ENCODE measurements at regions not wholly inside any gene's neighbourhood (a gene's known extent, or its start where the extent isn't known, plus 50 kb on each side); places are given as distances from the start of the nearest gene placed in this dataset.
"Not testable (repeated sequence)": the region's sequence is repeated elsewhere in the genome, so short reads cannot be mapped to it uniquely, and the experiment has no call there.

DNA sequence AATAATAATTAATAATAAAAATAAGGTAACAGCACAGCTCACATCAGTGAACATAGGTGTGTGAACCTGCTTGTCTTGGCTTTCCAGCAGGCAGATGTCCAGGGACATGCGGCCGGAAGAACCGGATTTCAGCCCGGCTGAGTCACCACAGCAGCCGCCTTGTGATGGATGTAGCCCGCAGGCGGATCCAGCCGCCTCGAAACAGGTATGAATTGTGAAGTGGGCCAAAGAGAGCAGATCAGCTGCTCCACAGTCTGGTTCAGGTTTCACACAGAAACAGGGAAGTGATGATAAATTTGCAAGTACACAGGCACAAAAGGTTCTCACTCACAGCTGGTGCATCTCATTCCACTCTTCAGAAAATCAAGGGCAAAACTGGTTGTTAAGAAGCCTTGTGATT is 55.1 kb downstream of the ID4 start:
- no peak for DNase-seq (ENCODE audit: low read depth)
- TF ChIP-seq, protein P1, sequence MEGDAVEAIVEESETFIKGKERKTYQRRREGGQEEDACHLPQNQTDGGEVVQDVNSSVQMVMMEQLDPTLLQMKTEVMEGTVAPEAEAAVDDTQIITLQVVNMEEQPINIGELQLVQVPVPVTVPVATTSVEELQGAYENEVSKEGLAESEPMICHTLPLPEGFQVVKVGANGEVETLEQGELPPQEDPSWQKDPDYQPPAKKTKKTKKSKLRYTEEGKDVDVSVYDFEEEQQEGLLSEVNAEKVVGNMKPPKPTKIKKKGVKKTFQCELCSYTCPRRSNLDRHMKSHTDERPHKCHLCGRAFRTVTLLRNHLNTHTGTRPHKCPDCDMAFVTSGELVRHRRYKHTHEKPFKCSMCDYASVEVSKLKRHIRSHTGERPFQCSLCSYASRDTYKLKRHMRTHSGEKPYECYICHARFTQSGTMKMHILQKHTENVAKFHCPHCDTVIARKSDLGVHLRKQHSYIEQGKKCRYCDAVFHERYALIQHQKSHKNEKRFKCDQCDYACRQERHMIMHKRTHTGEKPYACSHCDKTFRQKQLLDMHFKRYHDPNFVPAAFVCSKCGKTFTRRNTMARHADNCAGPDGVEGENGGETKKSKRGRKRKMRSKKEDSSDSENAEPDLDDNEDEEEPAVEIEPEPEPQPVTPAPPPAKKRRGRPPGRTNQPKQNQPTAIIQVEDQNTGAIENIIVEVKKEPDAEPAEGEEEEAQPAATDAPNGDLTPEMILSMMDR (IDR thresholded peaks at IDR 0.05; ENCODE audit: low read depth, low read length, missing control alignments) = no peak
- in situ Hi-C loops (cut with HindIII; ENCODE audit: low sequenced_read_pairs) = no loop called here
- H3K4me3 ChIP-seq (ENCODE audit: low read depth, low read length) = no peak overlapping the region

DNA sequence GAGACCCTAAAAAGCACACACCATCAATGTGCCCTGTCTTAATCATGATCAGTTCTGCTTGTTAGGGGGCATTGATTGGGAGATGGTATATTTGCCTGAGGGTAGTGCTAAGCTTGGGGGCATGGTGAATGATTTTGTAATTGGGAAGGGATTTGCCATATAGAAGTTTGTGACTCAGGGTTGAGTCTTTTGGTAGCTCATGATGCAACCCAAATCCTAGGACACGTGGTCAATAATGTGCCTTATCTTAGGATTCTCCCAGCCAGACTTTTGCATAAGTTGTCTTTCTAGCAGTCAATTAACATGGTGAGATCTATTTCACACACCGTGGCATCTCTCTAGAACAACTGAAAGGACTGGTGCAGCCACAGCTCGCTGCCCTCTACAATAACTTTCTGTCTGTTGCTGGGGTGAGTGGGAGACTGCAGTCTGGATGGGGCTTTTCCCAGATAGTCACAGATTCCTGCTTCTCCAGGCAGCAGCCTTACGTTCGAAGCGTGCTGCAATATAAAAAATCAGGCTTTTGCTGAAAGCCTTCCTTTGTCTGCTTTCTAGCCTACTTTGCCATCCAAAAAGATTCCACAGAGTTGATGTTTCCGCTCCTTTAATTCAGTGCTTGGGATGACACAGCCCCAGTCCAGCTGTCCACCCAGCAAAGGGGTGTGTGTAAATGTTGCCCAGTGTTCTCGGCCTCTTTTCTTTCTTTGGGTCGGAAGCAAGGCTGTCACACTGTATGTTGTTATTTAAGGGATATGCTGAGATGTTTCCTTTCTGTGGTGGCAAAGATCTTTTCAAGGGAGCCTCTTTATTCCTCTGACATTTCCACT is 58.9 kb downstream of the ID4 start:
- in situ Hi-C loops (cut with HindIII; ENCODE audit: low sequenced_read_pairs) = no loop called here
- DNase-seq (ENCODE audit: low read depth) = no peak
- no peak overlapping the region for H3K4me3 ChIP-seq (ENCODE audit: low read depth, low read length)
- TF ChIP-seq, protein P1 (IDR thresholded peaks at IDR 0.05; ENCODE audit: low read depth, low read length, missing control alignments) = no peak

DNA sequence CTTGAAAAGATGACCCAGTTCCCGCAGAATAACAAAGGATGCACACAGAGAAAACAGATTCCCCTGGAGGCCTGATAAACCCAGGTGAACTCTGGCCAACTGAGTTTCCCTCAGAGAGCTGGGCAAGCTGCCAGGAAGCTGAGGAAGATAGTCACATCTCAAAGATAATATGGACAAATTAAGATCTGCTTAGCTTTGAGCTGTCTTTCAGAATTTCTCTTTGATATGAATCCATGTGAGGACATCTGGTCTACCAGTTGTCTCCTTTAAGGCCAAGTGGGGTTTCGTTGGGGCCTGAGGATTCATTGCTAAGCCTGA is 59.5 kb downstream of the ID4 start:
- TF ChIP-seq, protein P1 (IDR thresholded peaks at IDR 0.05; ENCODE audit: low read depth, low read length, missing control alignments) = no peak
- H3K4me3 ChIP-seq (ENCODE audit: low read depth, low read length) = no peak overlapping the region
- in situ Hi-C loops (cut with HindIII; ENCODE audit: low sequenced_read_pairs) = no loop called here
- DNase-seq (ENCODE audit: low read depth) = no peak

DNA sequence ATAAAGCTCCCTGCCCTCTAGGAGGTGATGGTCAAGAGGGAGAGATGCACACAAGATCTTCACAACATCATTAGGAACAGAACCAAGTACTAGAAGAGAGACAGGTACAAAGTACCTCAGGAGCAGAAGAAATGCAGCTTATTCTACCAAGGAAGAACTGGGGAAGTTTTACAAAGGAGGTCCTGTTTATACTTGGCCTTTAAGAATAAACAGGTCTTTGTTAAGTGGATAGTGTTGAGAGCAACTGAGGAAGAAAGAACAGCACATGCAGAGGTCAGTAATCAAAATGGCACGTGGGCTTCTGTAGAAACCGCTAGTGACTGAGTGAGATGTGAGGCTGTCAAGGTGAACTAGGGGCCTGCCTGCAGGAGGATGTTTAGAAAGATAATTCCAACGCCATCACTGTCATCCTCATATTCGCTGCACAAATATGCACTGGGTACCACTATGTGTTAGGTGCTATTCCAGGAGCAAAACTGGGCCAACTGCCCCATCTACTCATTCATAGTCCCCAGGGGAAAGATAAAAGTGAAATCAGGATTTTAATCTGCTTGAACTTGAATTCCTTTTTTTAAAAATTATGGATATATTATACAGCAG is 61.1 kb downstream of the ID4 start:
- in situ Hi-C loops (cut with HindIII; ENCODE audit: low sequenced_read_pairs) = no loop called here
- no peak for DNase-seq (ENCODE audit: low read depth)
- H3K4me3 ChIP-seq (ENCODE audit: low read depth, low read length) = no peak overlapping the region
- TF ChIP-seq, protein P1 (IDR thresholded peaks at IDR 0.05; ENCODE audit: low read depth, low read length, missing control alignments) = no peak

DNA sequence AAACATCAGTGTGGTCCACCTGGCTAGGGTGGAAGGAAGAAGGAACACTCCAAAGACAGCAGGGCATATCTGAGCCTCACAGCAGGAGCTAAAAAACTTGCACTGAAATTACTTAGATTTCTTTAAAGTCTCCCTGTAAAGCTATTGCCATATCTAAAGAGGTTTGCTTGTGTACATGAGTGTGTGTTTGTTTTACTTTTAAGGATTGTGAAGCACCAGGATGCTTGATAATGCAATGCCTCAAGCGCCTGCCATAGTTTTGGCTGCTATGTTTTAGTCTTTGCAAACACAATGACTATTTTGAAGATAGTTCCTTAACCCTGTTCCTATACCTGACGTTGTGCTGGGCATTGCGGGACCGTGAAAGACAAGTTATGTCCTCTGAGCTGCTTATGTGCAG is 65.0 kb downstream of the ID4 start:
- TF ChIP-seq, protein P1 (IDR thresholded peaks at IDR 0.05; ENCODE audit: low read depth, low read length, missing control alignments) = no peak
- in situ Hi-C loops (cut with HindIII; ENCODE audit: low sequenced_read_pairs) = no loop called here
- H3K4me3 ChIP-seq (ENCODE audit: low read depth, low read length) = no peak overlapping the region
- DNase-seq (ENCODE audit: low read depth) = no peak

DNA sequence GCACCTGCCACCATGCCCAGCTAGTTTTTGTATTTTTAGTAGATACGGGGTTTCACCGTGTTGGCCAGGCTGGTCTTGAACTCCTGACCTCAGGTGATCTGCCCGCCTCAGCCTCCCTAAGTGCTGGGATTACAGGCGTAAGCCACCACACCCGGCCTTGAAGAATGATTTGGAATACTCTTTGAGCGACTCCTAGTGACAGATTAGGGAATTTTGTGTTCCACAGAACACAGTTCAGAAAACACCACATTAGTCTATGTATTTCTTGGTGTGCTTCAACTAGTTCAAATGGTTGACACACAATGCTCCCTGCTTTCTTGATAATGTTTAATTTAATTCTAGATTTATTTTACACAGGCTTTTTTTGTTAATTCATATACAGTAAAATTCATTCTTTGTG is 67.2 kb downstream of the ID4 start:
- DNase-seq (ENCODE audit: low read depth); in situ Hi-C loops (cut with HindIII; ENCODE audit: low sequenced_read_pairs); H3K4me3 ChIP-seq (ENCODE audit: low read depth, low read length): not testable (repeated sequence)

DNA sequence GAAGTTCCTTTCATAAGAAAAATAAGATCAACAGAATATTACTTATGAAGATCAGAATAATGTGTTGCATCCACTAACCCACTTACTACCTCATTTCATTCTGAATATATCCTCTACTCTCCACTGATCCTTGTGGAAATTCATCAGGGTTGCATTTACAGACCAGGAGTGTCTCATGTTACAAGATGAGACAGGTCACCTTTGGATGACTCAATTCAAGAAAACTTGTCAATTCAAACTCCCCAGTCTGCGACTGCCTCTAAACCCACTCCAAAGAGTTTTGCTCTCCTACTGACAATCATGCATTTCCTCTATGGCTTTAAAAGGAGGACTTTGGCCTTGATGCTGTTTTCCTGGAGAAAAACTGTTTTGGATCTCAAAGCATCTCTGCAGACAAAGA is 68.4 kb downstream of the ID4 start:
- no peak for DNase-seq (ENCODE audit: low read depth)
- no peak overlapping the region for H3K4me3 ChIP-seq (ENCODE audit: low read depth, low read length)
- in situ Hi-C loops (cut with HindIII; ENCODE audit: low sequenced_read_pairs) = no loop called here
- TF ChIP-seq, protein P1 (IDR thresholded peaks at IDR 0.05; ENCODE audit: low read depth, low read length, missing control alignments) = no peak

Data from astrocyte of the cerebellum (primary cell).